Stimulated activated CD8-positive, alpha-beta memory T cell treated with anti-CD3 and anti-CD28 coated beads, Interleukin-15, amount 100 ng/mL, for 48 hours (primary cell): ENCODE measurements at regions not wholly inside any gene's neighbourhood (a gene's known extent, or its start where the extent isn't known, plus 50 kb on each side); places are given as distances from the start of the nearest gene placed in this dataset.
"Not testable (repeated sequence)": the region's sequence is repeated elsewhere in the genome, so short reads cannot be mapped to it uniquely, and the experiment has no call there.

Source experiments
- DNase-seq, 2 donors: peaks; one replicate each; pipeline ENCODE4 v3.0.0-alpha.2; 2020; ENCODE audit warnings: low read depth in 2 of 2

DNA sequence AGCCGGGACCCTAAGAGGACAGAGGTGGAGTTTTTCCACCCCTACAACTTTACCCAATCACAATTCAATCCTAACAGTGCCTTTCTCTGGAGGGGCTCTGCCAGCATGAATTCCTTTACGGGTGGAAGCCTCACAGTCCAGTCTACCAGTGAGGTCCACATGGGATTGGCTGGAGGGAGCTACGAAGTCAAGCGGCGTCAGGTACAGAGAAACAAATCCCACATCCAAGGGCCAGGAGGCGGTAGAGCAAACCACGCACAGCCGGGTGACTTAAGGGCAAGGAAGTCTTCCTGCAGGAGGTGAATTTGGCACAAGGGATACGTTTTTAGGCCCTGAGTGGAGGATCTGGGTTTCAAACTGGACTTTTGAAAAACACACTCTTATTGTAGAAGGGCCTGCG lies 199.6 kb downstream of the UQCRFS1 start:
- no peak for DNase-seq

DNA sequence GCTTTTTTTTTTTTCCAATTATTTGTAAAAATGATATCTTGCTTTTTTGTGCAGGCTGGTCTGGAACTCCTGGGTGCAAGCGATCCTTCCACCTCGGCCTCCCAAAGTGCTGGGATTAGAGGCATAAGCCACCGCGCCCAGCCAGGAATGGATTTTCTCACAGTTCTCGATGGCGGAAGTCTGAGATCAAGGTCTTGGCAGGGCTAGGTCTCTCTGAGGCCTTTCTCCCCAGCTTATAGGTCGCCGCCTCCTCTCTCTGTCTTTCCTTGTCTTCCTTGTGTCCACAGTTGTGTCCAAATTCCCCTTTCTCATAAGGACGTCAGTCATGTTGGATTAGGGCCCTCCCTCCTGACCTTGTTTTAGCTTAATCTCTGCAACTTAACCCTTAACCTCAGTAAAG lies 200.5 kb downstream of the UQCRFS1 start:
- no peak for DNase-seq

DNA sequence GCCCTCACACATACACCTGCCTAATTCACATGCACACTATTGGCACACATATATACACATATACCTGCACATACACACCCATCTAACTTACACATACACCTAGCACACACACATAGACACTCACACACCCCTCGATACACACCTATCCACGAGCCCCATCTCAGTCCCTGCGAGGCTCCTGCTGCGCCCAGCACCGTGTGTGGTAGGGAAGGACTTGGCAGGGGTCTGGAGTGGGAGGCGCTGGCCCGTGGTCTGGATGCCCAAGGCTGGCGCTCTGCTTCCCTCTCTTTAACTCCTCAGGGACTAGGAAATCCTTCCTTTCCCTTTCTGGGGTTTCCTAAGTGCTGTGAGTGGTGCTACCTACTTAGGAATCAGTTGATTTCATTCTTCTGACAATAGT lies 202.7 kb downstream of the UQCRFS1 start:
- DNase-seq: no peak

DNA sequence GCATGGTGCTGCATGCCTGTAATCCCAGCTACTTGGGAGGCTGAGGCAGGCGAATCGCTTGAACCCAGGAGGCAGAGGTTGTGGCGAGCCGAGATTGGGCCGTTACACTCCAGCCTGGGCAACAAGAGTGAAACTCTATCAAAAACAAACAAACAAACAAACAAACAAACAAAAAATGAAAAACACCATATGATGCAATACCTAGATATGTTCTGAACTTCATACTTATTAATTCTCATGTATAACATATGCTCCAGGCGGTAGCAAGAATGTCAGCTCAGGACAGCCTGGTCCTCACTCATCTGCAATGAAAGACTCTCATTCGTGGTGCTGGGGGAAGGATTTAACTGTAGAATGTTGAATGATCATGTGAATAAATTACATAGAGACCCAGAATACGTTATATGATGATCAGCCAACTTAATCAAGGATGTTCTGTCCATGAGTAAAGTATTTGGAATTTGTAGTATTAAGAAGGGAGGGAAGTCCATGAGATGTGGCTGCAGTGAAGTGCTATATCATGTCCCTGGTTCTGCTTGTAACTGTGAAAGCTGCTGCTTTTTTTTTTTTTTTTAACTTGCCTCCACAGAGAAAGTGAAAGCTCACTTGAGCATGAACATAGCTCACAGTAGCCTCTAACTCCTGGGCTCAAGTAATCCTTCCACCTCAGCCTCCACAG lies 206.8 kb downstream of the UQCRFS1 start:
- DNase-seq: no peak

DNA sequence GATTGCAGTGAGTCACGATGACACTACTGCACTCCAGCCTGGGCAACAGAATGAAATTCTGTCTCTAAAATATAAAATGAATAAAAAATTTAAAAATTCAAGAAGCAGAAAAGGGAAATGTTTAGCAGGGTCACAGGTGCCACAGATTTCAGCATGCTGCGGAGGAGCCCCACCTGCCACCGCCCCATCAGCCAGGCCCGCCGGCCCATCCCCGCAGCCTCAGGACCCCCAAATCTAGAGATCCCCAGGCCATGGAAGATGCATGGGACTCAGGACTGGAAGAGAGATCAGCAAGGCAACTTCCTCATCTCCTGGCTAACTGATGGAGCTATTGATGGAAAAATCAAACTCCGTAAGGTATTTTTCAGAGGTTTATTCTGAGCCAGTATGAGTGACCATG lies 208.2 kb downstream of the UQCRFS1 start:
- DNase-seq: no peak

DNA sequence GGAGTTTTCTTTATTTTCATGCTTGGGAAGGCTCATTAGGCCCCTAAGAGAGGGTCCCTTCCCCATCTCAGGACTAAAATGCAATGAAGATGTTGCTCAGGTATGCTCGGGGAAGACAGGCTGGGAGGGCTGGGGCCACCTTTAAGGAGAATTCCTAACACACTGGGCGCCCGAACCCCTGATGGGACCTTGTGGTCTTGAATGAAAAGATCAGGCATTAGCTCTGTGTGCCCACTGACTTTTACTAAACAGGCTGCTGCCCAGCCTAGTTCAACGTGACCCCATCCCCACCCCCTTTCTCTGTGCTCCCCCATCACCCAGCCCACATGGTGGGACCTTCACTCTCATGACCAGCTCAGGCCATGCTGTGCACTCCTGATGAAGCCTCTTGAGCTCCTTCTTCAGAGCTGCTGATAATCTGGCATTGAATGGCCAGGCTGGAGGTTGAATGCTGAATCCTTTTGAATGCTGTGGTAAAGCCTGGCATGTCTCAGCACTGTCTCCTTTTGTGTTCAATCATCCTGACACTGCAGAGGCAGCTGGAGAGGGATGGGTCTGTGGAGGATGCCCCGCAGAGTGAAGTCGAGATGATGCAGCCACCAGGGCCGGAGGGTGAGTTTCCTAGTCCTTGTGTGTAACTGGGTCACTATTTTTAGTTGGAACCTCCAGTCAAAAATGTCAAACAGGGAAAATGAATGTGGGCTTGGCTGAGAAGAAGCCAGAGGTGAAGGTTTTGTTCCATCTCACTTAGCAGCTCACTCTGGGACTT lies 209.1 kb downstream of the UQCRFS1 start:
- no peak for DNase-seq

DNA sequence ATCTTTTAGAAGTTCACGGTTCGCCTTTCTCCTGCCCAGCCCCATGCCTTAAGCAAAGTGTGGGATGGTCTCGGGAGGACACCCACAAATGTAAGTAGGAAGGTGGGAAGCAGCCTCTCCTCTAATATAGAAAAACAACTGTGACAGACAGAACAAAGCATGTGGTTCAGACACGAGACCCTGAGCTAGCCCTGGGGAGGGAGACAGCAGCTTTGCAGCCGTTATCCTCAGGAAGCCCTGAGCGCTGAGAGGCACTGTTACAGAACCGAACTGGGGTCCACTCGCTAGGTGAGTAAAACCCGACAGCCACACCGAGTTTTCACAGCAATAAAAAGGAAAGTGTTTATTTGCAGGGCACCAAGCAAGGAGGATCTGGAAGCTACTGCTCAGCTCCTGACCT lies 210.6 kb downstream of the UQCRFS1 start:
- DNase-seq: no peak

DNA sequence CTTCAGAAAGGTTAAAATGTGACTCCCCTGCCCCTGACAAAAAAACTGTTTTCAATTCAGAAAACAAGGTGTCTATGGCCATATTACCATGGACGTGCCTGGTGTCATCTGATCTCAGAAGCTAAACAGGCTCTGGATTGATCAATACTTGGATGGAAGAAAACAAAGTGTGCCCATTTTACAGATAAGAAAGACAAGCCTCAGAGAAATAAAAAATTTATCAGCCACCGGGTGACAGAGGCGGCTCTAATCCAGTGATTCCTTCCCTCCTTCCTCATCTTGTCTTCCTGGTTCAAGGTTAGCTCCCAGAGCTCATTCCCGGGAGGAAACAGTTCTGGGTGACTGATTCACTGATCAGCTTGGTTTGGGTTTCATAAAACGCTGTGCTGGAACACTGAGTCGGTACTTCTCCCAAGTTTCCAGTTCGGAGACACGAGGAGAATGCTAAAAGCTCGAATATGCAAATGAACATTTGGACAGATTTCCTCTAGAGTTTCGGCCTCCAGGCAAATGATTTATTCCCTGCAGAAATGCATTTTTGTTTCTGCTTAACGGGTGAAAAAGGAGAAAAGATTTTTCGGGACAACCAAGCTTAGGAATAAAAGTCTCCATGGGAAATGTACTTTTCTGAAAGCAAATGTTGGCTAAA lies 211.2 kb downstream of the UQCRFS1 start:
- no peak for DNase-seq

DNA sequence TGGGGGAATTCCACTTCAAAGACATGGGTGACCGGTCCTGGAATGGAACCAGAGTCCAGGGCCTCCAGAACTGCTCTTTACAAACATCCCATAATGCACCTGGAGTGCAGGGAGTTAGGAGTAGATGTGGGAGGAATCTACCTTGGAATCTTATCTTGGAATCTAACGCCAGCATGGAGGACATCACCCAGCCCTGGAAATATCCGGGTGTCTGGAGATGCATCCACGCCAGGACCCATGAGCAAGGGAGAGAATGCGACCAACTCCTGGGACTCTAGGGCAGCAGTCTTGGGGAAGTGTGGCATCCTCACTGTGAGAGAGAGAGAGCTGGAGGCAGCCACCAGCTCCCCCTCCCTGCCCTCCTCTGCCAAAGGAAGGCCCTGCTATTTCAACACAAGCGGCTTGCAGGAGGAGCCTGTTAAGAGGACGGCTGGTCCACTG lies 211.8 kb downstream of the UQCRFS1 start:
- no peak for DNase-seq

DNA sequence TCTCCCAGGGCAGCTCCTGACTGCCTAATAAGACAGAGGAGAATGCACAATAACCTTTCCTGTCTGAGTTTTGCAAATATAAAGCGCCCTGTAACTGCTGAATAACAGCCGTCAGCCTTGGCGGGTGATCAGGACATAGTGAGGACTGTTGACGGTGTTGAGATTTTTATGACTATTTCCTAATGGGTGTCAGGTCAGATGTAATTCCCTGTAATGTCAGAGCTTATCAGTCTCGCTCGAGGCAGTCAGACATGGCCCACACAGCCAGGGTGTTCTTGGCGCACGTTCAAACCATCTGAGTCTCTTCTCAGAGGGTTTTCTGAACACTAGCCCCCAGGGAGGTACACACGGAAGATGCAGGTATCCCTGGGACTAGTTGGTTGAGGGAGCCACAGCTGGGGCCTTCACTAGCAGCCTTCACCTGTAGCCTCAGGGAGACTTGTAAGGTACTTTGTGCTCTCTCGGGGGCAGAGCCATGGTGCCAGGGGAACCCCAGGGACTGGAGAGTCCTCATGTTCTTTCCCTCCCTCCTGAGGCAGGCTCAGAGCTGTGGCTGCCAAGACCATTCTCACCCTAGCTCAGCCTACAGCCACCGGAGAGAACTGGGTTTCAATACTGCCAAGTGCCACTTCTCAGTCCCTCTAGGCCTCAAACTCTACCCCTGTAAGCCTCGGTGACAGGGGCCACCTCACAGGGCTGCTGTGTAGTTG lies 213.1 kb downstream of the UQCRFS1 start:
- DNase-seq: no peak

DNA sequence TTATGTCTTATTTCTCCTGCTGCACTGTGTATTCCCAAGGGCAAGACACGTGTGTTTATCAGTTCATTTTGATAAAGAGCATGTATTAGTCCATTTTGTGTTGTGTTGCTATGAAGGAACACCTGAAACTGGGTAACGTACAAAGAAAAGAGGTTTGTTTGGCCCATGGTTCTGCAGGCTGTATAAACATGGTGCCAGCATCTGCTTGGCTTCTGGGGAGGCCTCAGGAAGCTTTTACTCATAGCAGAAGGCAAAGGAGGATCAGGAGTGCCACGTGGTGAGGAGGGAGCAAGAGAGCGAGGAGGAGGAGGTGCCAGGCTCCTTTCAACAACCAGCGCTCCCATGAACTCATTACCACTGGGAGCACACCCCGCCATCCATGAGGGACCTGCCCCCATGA lies 214.0 kb downstream of the UQCRFS1 start:
- no peak for DNase-seq

DNA sequence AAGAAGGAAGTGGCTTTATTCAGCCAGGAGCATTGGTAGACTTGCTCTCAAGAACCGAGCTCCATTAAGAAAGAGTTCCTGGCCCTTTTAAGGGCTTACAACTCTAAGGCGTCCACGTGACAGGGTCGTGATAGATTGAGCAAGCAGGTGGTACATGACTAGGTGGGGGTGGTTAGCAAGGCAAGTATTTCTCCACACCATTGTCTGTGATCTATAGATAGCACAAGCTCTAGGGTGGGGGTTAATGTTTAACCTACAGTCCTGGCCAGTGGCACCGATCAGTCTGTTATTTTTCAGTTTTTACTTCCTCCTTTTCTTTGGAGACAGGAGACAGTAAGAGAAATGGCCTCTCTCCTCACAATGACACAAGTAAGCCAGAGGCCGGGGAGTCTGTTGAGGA lies 215.1 kb downstream of the UQCRFS1 start:
- DNase-seq: not testable (repeated sequence)

DNA sequence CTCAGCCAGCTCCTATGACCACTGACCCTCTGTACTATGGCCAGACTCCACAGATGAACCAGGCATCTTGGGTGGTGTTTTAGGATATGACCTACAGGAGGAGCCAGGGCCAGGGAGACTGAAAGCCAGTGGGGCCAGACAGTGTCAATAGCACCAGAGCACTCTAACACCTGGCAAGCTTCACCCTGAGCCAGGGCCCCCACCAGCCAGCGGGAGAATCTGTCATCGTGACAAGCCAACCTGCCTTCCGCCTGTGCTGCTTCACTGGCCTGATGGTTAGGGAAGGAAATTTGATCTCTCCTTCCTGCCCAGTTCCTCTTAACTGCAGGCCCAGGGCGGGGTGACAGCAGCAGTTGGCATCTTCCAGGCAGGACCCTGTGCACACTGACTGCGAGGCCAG lies 222.4 kb downstream of the UQCRFS1 start:
- no peak for DNase-seq

DNA sequence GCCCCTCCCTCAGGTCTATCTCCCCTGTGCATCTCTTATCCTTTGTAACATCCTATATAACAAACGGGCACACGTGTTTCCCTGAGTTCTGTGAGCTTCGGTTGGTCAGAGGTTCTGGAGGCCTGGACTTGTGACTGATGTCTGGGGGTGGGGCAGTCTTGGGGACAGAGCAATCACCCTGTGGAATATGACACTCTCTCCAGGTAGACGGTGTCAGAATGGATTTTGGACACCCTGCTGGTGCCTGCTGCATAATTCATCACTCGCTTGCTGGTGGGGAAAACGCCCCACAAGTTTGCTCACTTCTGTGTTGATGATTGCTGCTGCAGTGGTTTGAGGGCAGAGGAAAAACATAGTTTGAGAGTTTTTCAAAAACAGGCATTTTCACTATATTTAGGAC lies 223.2 kb downstream of the UQCRFS1 start:
- no peak for DNase-seq

DNA sequence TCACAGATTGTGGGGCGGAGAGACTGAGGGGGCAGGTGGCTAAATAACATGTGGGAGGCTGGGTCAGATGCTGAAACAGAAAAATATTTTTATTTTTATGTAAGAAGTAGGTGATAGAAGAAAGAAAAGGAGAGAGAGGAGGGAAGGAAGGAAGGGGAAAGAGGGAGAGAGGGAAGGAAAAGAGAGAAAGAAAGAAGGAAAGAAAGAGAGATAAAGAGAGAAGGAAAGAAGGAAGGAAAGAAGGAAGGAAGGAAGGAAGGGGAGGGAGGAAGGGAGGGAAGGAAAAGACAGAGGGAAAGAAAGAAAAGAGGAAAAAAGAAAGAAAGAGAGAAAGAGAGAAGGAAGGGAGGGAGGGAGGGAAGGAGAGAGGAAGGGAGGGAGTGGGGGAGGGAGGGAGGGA lies 224.9 kb downstream of the UQCRFS1 start:
- no peak for DNase-seq

DNA sequence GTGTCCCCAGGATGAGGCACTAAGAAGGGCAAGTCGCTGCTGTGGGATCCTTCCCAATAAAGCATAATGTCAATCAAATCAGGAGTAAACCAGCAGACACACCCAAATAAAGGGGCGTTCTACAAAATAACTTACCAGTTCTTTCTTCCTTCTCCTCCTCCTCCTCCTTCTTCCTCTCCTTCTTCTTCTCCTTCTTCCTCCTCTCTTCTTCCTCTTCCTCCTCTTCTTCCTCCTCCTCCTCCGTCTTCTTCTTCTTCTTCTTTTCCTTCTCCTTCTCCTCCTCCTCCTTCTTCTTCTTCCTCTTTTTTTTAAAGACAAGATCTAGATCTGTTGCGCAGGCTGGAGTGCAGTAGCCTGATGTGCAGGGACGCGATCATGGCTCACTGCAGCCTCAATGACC lies 225.8 kb downstream of the UQCRFS1 start:
- no peak for DNase-seq

DNA sequence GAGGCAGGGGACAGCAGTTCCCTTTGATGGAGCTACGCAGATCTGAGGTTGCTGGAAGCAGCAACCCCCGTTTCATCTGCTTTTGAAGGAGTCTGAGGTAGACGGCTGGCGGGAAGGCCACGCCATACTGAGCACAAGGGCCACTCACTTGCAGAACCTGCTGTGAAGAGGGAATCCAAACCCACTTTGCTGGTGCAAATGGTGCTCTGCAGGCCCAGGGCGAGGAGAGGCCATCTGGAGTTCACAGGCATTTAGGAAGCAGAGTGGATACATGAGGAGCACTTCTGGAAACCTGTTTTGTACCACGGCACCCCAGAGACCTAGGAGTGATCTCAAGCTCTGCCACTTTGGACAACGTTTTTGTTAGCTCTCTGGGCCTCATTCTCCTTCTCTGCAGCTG lies 227.8 kb downstream of the UQCRFS1 start:
- DNase-seq: no peak

DNA sequence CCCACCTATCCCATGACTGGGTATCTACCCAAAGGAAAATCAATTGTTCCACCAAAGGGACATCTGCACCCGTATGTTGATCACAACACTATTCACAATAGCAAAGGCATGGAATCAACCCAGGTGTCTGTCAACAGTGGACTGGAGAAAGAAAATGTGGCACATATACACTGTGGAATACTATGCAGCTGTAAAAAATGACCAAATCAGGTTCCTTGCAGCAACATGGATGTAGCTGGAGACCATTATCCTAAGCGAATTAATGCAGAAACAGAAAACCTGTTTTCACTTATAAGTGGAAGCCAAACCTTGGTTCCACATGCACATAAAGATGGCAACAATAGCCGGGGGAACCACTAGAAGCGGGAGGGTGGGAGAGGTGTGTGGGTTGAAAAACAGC lies 228.6 kb downstream of the UQCRFS1 start:
- no peak for DNase-seq

DNA sequence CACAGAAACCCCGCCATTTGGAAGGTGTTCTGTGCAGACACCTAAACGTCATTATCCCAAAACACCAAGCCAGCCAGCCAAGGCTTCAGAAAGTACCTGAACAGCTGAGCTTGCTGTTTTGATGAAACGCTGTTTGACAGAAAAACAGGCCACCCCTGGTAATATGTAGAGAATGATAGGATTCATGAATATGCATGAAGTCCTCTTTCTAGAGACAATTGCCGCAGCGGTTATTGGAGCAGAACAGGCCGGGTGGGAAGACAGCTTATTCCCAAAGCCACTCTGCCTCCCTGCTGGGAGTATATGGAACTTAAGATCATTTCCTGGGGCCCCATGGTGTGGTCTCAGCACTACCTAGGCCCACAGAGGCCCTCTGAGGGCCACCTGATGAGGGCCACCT lies 229.5 kb downstream of the UQCRFS1 start:
- DNase-seq: no peak

DNA sequence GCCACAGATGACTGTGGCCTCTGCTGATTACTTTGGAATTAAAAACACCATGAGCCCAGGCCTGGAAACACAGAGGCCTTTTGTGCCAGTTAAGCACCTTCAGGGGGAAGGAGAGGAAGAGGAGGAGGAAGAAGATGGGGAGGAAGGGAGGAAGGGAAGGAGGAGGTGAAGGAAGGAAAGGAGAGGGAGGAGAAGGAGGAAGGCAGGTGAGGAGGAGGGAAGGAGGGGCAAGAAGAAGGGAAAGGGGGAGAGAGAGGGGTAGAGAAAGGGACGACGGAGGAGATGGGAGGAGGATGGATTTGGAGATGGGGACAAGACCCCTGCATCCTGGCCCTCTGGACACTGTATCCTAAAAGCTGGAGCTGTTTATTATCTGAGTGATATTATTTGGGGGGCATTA lies 231.0 kb downstream of the UQCRFS1 start:
- DNase-seq: no peak

DNA sequence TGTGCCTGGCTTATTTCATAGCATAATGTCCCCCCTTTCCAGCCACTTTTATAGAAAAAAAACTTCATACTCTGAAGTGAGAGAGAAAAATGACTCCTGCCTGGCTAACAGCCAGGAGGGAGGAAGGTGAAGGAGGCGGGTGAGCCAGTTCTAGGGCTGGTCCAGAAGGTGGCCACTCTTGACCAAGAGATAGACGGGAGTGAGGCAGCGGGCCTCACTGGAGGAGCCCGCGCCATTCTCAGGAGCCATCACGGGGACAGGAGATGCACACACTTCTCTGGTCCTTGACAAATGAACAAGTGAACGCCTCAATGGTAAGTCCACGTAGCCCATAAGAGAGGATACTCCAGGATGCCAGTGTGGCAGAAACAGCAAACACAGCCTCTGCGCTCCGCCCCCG lies 231.4 kb downstream of the UQCRFS1 start:
- no peak for DNase-seq

DNA sequence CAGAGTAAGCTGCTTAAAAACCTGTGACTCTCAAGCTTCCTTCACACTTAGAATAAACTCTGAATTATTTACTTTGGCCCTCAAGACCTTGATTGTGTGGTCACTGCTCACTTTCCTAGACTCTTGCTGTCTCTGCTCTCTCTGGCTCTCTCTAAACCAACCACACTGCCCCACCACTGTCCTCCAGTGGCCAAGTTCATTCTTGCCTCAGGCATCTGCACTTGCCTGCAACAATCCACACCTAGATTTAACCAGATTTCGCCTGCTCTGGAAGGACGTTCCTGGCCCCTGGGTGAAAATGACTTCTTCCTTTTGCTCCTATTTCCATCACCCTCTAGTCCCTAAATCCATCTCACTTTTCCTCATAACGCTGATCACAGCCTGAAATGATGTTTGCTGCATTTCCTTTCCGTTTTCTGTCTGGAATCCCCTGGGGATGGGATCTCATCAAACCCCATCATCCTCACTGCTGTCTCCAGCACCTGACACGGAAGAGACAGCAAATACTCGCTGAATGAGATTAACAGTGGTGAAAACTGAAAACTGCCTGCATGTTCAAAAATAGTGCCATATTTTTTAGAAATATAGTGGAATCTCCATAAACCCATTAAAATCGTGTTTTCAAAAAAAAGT lies 232.6 kb downstream of the UQCRFS1 start:
- DNase-seq: no peak
